HG03045 (cell line): ENCODE measurements at regions not wholly inside any gene's neighbourhood (a gene's known extent, or its start where the extent isn't known, plus 50 kb on each side); places are given as distances from the start of the nearest gene placed in this dataset.
A peak's percentile ranks its signal among the peaks of the same experiment; 100 is the strongest.

Source experiments
- ATAC-seq: cut with Tn5 transposase; IDR thresholded peaks from one replicate; pipeline ENCODE4 v1.9.1; 2021; ENCODE audit warnings: mild to moderate bottlenecking, moderate library complexity; ENCODE audit not compliant: unreplicated experiment

DNA sequence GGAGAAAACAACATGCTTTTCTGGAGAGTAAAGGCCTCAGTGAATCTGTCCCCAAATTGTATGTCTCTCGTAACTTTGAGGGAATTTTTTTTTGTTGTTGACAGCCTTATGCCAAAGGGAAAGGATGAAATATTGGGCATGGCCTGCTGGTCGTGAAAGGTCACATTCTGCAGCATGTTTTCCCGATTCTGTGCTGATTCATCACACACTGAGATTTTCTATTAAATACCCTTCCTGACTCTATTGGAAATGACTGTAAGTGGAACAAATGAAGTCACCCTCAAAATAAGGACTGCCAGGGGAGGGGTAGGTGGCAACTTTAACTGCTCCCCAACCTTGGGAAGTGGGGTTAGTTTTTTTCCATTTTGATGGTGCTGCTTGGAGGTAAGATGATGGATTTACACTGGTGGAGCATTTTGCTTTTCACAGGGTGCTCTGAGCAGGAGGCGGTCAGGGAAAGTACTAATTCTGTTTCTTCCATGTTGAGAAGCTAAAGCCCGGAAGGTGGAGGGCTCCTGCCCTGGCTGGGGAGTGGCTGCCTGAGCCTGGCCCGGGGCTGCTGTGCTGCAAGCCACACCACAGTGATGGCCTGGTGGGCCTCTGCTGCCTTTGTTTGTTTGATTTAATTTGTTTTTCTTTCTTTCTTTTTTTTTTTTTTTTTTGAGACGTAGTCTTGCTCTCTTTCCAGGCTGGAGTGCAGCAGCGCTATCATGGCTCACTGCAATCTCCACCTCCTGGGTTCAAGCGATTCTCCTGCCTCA, 116.8 kb upstream of the SPATA13 start:
- no peak for ATAC-seq

DNA sequence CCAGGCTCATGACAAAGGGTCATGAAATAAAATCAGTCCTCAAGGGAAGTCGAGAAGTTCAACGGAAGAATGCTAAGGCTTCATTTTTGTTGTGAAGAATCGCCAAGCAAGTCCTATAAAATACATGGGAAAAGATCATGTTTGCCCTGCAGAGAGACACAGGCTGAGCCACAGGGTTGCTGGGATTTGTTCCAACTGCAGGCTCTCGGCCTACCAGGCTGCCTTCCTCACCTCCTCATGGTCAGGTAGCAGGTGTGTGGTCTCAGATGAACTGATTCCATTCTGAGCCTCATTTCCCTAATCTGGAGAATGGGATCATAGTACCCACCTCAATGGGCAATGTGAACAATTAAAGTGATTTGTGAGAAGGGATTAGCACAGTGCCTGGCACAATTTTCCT, 114.9 kb upstream of the SPATA13 start:
- ATAC-seq, result no peak

DNA sequence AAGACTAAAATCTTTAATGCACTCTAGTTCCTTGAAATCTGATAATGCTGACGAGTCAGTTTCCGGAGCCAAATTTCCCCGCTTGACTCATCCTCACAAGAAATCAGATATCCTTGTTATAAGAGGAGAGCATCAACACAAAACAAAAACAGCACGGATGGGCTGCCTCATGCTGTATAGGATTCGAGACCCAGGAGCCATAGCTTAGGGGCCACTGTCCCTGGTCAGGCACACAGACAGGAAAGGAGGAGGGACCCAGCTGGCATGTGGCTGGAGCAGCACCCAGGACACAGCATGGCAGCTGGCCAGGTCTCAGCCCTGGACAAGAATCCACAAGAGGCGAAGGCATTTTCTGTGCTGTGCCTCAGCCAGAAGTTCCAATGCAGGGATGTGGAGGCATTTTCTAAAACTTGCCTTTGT, 110.2 kb upstream of the SPATA13 start:
- ATAC-seq, result no peak

DNA sequence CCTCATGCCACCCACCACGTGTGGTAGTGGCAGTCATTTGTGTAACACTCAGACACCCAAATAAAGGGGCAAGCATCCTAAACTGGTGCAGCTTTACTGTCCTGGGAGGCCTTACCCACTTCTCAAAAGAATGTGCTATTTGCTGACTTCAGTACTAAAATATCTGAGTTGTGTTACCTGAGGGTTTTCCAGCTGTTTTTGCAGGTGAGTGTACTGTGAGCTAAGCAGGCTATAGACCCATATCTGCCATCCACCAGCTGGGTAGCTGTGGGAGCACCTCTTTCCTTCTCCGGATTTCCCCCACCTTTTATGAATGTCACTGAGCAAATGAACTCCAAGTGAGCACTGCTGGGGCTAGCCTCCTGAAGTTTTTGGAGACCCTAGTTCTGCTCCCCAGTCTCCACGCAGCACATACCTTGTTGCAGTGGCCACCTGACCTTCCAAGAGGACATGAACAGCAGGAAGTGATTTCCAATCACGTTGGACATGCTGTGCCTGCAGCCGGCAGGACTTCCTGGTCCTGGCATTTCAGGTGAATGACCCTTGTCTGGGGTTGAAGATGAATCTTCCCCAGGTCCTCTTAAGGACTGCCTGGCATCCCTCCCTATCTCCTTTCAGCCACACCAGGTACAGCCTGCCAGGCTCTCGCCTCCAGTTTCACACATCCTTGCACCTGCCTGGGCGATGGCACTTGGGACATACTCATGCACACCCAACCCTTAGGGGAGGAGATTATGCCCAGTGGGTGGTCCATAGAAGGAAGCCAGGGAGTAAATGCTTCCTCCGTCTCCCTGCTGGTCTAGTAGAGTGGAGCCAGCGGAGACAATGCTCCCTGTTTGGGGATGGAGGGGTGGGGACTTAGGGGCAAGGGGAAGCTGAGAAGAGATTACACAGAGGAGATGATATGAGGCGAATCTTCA, 109.5 kb upstream of the SPATA13 start:
- no peak for ATAC-seq

DNA sequence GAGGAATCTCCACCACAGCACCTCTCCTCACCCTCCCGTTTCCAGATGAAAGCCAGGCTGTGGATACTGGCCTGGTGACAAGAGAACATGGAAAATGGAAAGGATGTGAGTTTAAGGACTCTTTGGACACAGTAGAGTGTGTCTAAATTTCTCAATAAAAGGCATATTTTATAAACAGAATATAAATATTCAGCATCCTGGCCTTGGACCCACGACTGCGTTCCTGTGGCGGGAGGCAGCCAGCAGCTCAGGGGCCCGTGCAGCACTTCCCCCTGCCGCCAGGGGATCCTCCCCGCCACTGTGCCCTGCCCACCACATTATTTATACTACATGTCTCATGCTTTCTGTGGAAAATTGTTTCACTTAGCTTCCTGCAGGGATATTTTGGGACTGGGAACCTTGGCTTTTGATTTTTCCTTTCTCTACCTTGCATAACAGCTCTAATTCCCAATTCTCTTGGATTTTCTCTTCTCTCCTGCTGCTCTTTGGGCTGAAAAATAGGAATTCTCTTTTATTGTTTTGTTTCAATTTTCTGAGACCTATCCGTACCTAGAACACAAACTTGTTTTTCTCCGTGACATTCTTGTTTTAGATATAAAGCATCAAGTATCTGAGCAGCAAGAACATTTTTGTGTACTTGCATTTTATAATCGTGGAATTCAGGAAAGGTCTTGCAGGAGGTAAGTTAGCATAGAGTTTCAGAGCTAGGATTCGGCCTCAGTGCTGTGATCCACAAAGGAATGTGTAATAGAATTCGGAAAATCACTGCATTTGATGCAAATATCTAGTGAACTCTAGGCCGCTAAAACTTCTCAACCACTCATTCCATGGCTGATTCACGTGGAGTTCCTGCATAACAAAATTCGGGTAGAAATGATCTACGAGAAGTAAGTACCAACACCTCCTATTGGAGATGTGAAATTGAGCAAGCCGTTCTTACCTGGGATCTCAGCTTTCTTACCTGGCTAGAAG, 107.7 kb upstream of the SPATA13 start:
- no peak for ATAC-seq

DNA sequence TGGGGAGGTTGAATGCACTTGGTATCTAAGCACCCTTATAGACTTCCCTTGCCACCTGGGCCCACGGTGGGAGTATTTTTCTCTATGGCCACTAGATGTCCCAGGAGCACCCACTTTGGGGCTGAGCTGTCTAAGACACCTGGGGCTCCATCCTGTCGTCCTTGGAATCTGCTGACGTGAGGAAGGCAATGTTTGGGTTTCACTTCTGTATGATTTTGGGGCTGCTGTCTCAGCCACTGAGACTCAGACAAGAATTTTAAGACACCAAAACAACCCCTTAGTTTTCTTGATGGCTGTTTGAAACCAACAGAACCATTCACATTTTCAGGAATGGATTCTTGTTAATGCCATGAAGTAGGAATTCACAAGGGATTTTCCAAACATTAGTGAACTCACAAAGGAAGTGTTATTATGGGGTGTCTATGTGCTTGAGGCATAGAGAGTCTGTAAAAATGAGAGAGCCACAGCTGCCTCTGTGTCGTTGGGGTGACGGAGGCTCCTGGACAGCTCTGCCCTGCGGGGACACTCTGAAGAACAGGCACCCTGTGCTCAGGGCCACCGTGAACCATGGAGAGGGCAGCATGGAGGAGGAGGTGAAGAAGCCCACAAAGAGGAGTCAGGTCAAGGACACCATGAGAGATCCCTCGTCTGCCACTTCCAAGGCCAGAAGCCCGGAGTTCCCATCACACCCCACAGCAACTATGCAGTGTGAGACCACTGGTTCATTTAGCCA, 106.8 kb upstream of the SPATA13 start:
- peak; percentile 90 for ATAC-seq

DNA sequence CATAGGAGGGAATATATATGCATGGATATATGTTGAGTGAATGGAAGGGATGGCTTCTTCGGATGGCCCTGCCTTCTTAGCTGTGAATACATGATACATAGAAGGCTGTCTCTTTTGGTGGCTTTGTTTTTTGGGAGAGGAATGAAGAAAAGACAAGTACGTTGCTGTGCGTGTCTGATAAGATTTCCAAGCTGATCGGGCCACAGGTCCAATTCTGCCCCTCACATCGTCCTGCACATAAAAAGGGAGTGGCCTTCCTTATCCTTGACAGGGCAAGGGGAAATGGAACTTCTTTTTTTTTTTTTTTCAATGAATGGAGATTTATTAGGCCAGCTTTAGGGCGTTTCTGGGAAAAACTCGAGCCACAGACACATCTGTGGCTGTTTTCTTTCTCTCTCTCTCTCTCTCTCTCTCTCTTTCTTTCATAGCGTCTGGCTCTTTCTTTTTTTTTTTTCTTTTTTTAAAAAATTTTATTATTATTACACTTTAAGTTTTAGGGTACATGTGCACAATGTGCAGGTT, 103.8 kb upstream of the SPATA13 start:
- ATAC-seq, result no peak

DNA sequence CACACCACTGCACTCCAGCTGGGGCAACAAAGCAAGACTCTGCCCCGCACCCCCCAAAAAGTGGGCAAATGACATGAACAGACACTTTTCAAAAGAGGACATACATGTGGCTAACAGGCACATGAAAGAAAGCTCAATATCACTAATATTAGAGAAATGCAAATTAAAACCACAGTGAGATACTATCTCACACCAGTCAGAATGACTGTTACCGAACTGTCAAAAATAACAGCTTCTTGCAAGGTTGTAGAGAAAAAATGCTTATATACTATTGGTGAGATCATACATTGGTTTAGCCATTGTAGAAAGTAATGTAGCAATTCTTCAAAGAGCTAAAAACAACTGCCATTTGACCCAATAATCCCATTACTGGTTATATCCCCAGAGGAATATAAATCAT, 99.5 kb upstream of the SPATA13 start:
- no peak for ATAC-seq

DNA sequence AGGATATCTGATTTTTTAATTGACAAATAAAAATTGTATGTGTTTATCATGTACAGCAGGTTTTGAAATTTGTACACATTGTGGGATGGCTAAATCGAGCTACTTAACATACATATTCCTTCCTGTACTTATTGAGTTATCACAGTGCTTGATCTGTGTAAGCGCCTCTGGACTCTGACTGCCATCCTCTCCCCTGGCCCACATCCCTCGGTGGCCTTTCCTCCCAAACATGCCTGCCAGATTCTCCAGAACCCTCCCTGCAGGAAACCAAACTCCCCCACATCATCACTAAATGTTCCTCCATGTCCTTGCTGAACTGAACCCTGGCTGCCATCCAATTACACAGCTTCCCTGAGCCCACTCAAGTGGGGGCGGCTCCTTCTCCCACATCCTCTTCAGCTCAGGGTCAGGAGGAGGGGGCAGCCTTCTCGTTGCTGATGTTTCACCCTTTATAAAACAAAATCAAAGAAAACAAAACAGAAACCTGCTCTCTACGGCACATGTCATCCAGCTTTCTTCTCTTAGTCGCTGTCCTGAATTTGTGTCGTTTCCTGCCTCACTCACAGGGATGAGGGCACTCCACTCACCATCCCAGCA, 97.1 kb upstream of the SPATA13 start:
- ATAC-seq, result no peak

DNA sequence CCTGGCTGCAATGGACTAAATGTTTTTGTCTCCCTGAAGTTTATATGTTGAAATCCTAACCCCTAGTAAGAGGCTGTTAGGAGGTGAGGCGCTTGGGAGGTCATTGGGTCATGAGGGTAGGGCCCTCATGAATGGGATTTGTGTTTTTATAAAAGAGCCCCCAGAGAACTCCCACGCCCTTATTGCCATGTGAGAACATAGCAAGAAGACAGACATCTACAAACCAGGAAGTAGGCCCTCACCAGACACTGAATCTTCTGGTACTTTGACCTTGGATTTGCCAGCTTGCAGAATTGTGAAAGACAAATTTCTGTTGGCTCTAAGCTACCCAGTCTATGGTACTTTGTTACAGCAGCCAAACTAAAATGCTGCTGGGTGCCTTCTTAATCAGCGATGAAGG, 96.1 kb upstream of the SPATA13 start:
- ATAC-seq, result no peak

DNA sequence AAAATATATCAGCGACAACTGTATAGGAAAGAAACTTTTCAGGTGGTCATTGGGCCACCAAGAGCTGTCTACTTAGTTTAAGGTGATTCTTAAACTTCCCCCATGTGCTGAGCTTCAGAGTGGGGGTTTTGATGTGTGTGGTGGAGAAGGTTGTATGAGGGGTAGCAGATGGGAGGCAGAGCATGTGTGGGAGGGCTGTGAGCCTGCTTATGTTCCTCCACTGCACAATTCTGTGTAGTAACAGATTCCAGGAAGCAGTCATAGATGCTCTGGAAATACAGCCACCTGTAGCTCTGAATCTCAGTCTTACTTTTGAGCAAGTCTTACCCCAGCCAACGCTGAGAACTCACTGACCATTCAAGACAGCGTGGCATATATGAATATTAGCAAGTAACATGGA, 95.3 kb upstream of the SPATA13 start:
- ATAC-seq, result no peak

DNA sequence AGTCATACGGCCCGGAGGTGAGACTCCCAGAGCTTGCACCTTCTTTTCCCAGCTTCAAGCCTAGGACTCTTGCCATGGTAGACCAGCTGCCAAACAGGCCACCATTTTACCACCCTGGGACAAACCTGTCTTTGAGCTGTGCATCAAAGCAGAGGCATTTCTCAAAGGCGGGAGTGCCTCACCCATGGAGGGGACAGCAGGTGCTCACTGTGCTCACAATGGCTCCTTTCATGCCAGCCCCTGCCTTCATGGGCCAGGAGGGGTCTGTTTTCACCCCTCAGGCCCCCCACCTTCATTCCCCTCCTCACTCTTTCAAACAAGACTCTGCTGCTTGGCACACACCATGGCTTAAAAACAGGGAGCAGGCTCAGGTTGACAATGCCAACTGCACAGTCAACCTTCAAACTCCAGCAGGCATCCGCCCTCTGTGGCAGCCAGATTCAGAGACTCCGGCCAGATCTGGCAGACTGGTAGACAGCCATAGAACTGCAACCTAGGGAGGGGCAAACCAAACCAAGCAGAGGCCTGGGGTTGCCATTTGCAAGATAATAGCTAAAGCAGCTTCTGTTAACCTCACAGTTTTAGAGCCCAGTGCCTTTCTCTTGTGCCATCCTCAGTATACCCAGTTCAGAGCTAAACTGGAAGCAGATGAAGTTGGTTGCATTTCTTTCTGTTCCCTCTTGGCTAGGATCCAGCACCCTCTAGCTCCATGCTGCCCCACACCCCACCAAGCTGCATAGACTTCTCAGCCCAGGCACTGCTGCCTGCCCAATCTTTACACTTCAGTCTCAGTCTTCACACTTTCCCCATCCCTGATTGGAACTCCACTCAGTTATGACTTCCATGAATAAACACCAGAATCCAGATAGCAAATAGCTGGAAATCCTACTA, 93.9 kb upstream of the SPATA13 start:
- no peak for ATAC-seq

DNA sequence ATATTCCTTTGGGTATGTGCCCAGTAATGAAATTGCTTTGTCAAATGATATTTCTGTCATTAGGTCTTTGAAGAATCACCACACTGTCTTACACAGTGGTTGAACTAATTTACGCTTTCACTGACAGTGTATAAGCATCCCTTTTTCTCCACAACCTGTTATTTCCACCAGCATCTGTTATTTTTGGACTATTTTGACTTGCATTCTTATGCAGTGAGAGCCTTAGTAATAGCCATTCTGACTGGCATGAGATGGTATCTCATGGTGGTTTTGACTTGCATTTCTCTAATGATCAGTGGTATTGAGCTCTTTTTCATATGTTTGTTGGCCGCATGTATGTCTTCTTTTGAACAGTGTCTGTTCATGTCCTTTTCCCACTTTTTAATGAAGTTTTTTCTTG, 92.0 kb upstream of the SPATA13 start:
- no peak for ATAC-seq

DNA sequence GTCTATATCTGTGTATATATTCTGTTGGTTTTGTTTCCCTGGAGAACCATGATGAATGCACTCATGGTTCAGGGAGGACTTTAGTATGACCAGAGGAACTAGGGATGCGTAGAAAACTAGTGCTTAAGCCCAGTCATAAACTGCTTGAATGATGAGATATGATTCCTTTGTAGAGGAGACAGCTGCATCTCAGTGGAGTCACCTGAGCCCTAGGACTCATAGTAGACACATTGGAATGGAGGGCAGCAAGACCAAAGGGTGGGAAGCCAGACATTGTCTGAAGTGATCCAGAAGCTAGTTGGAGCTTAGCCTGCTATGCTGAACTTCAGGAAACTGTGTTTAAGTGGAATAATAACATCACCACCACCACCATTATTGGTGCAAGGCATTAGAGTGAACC, 89.5 kb upstream of the SPATA13 start:
- no peak for ATAC-seq

DNA sequence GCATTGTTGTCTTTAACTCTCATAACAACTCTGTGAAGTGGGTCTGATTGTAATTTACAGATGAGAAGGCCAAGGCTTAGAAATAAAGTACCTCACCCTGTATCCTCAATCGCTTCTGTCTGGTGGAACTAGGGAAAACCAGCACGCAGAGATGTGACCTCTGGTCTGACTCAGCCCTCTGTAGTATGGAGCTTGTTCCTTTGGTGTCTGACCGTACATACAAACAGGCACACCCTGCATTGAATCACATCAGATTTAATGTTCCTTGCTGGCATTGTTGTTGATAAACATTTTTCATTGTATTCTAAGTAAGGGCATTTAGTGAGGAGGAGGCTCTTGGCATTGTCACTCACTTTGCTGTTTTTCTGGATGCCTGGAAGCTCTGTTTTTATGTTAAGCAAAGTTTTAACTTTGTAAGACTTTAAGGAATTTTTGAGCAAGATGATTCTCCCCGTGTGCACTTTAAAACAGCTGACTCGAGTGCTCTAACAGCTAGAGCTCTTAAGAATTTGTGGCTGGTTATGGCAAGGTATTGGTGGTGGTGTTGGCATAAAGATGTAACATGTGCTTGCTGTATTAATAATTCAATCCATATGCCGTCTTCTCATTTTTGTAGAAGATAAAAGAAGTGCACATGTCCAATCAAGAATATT, 89.0 kb upstream of the SPATA13 start:
- ATAC-seq, result no peak

DNA sequence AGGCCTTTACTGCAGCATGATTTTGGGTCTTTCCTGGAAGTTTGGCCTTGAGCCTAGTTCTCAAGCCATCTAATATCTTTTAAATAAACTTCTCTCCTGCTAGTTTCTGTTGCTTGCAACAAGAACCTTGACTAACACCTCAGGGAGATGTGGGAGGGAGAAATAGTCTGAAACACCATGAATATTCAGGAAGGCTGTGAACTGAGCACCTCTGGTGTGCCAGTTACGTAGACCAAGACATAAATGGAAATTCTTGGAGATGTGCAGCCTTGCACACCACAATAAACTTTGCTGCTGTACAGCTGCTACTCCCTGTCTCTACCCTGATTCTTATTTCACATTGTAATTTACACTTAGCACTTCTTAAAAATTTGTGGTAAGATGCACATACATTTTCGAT, 86.9 kb upstream of the SPATA13 start:
- no peak for ATAC-seq

DNA sequence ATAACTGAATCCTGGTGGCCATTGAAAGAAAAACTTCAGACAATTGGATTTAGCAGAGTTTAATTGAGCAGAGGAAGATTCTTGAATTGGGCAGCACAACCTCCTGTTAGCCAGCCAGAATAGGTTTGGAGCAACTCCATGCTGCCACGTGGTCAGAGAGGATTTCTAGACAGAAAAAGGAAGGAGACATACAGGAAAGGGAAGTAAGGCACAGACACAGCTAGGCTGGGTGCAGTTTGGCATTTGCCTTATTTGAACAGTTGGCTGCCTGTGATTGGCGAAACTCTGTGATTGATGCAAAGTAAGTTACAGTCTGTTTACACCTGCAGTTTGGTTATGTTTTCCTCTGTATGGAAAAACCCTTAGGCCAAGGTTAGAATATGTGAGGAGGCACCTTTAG, 85.8 kb upstream of the SPATA13 start:
- no peak for ATAC-seq
